IMR-90 (cell line): ENCODE measurements at regions not wholly inside any gene's neighbourhood (a gene's known extent, or its start where the extent isn't known, plus 50 kb on each side); places are given as distances from the start of the nearest gene placed in this dataset.

ENCODE experiments used
- ATAC-seq: fragments of 200-7000 bp; cut with Tn5 transposase; 2 replicates; pipeline ENCODE4 v1.9.1; 2020; ENCODE audit warnings: low read depth, mild to moderate bottlenecking, moderate library complexity
- BruUV-seq: library from RNA; stranded (reverse); fragments of 400-500 nt; replicated peaks from 2 replicates; lab custom pipeline; 2021; lab: Mats Ljungman, UMichigan
- CTCF ChIA-PET: fragments of 300-600 bp; formaldehyde crosslinking; extraction: SDS; loops from one replicate; lab custom pipeline; 2021; ENCODE audit warnings: antibody characterized with exemption; lab: Yijun Ruan, JAX
- POLR2A ChIA-PET: fragments of 300-600 bp; sonication (Branson Sonifier 250); formaldehyde crosslinking; loops from one replicate; lab custom pipeline; 2022; ENCODE audit warnings: antibody characterized with exemption; ENCODE audit not compliant: unreplicated experiment; lab: Charles Lee
- DNase-seq: peaks from one replicate; pipeline ENCODE4 v3.0.0; 2013
- H2AFZ ChIP-seq: replicated peaks from 2 replicates; pipeline ENCODE3; 2013; ENCODE audit warnings: low read length, mild to moderate bottlenecking; ENCODE audit not compliant: poor library complexity
- H2AK5ac ChIP-seq: 2 replicates; pipeline ENCODE4 v1.6.1; 2013; ENCODE audit warnings: low read depth, low read length, inconsistent platforms
- H2AK9ac ChIP-seq: replicated peaks from 2 replicates; pipeline ENCODE3; 2013; ENCODE audit warnings: mild to moderate bottlenecking, low read depth, low read length, moderate library complexity; ENCODE audit not compliant: poor library complexity
- H2BK120ac ChIP-seq: 2 replicates; pipeline ENCODE4 v1.6.1; 2013; ENCODE audit warnings: low read depth, low read length, inconsistent platforms
- H2BK15ac ChIP-seq: 3 replicates; pipeline ENCODE4 v1.6.1; 2013; ENCODE audit warnings: low read depth, low read length, inconsistent platforms
- H2BK20ac ChIP-seq: 2 replicates; pipeline ENCODE4 v1.6.1; 2013; ENCODE audit warnings: low read depth, mild to moderate bottlenecking, inconsistent platforms, low read length, moderate library complexity
- H2BK5ac ChIP-seq: 2 replicates; pipeline ENCODE4 v1.6.1; 2013; ENCODE audit warnings: mild to moderate bottlenecking, low read depth, low read length, inconsistent platforms; ENCODE audit not compliant: poor library complexity, severe bottlenecking
- H3K14ac ChIP-seq: replicated peaks from 2 replicates; pipeline ENCODE4 v1.6.1; 2013; ENCODE audit warnings: low read depth, low read length, inconsistent platforms
- H3K18ac ChIP-seq: 2 replicates; pipeline ENCODE4 v1.6.1; 2013; ENCODE audit warnings: low read depth, low read length, control low read depth
- H3K23ac ChIP-seq: 2 replicates; pipeline ENCODE4 v1.6.1; 2013; ENCODE audit warnings: low read depth, low read length, inconsistent platforms
- H3K27ac ChIP-seq: 2 replicates; pipeline ENCODE4 v1.5.1; 2013; ENCODE audit warnings: mild to moderate bottlenecking, control low read depth, low read length; ENCODE audit not compliant: insufficient read depth
- H3K27me3 ChIP-seq: 2 replicates; pipeline ENCODE4 v1.6.1; 2013; ENCODE audit warnings: low read length; ENCODE audit not compliant: control insufficient read depth, insufficient read depth
- H3K36me3 ChIP-seq: 2 replicates; pipeline ENCODE4 v1.6.1; 2013; ENCODE audit warnings: low read length, mixed read lengths; ENCODE audit not compliant: control insufficient read depth, insufficient read depth
- H3K4ac ChIP-seq: 2 replicates; pipeline ENCODE4 v1.6.1; 2013; ENCODE audit warnings: low read depth, low read length, inconsistent platforms
- H3K4me1 ChIP-seq: 2 replicates; pipeline ENCODE4 v1.6.1; 2013; ENCODE audit warnings: low read length, mixed read lengths; ENCODE audit not compliant: control insufficient read depth, insufficient read depth
- H3K4me2 ChIP-seq: 2 replicates; pipeline ENCODE4 v1.6.1; 2013; ENCODE audit warnings: low read depth, mild to moderate bottlenecking, control low read depth, low read length, moderate library complexity
- H3K4me3 ChIP-seq: 2 replicates; pipeline ENCODE4 v1.5.1; 2013; ENCODE audit warnings: low read depth, mild to moderate bottlenecking, control low read depth, low read length, moderate library complexity; ENCODE audit not compliant: insufficient read depth
- H3K56ac ChIP-seq: 2 replicates; pipeline ENCODE4 v1.6.1; 2013; ENCODE audit warnings: low read length, inconsistent platforms; ENCODE audit not compliant: insufficient read depth; ENCODE audit errors: extremely low read depth
- H3K79me1 ChIP-seq, 2 experiments: 2 replicates each; pipeline ENCODE4 v1.6.1; 2013; ENCODE audit warnings: low read length in 2 of 2, inconsistent platforms in 1 of 2, low read depth in 1 of 2
- H3K9ac ChIP-seq: 2 replicates; pipeline ENCODE4 v1.6.1; 2013; ENCODE audit warnings: low read depth, low read length, control low read depth
- H3K9me1 ChIP-seq: 2 replicates; pipeline ENCODE4 v1.6.1; 2013; ENCODE audit warnings: low read length, inconsistent platforms; ENCODE audit not compliant: insufficient read depth
- H3K9me3 ChIP-seq: 2 replicates; pipeline ENCODE4 v1.6.1; 2013; ENCODE audit warnings: low read length; ENCODE audit not compliant: control insufficient read depth, insufficient read depth
- H4K20me1 ChIP-seq: 2 replicates; pipeline ENCODE4 v1.6.1; 2013; ENCODE audit warnings: low read length, inconsistent platforms; ENCODE audit not compliant: insufficient read depth
- H4K5ac ChIP-seq: 2 replicates; pipeline ENCODE4 v1.6.1; 2013; ENCODE audit warnings: mild to moderate bottlenecking, low read depth, low read length, control low read depth
- H4K8ac ChIP-seq, 2 experiments: 2 replicates each; pipeline ENCODE4 v1.6.1; 2013; ENCODE audit warnings: low read depth in 2 of 2, low read length in 2 of 2, control low read depth in 1 of 2, inconsistent platforms in 1 of 2
- H4K91ac ChIP-seq: 2 replicates; pipeline ENCODE4 v1.6.1; 2013; ENCODE audit warnings: low read depth, low read length, inconsistent platforms; ENCODE audit not compliant: insufficient read depth
- ELK1 ChIP-seq: fragments of 150-350 bp; IDR thresholded peaks from 2 replicates; pipeline ENCODE4 v1.6.1; 2016; ENCODE audit warnings: low read depth, mild to moderate bottlenecking, low read length, moderate library complexity, borderline replicate concordance
- FOS ChIP-seq: fragments of 150-350 bp; IDR thresholded peaks from 2 replicates; pipeline ENCODE4 v1.6.1; 2016; ENCODE audit warnings: low read depth, low read length
- MAFK ChIP-seq: IDR thresholded peaks from 2 replicates; pipeline ENCODE4 v1.6.1; 2012; ENCODE audit warnings: low read depth, low read length, improper control_type of control experiment
- WGBS, 2 experiments: methylation state at CpG; one replicate each; pipeline versions ENCODE4 v1.1.5 to v1.1.7; 2013; ENCODE audit warnings: missing lambda C conversion rate in 2 of 2; ENCODE audit not compliant: insufficient read length in 1 of 2; ENCODE audit errors: extremely low coverage in 2 of 2; 5-methylcytosine and 5-hydroxymethylcytosine counted together
- dilution Hi-C: fragments of 300-500 bp; cut with HindIII; formaldehyde crosslinking; loops from one replicate; pipeline ENCODE4 v1.14.3; 2018; ENCODE audit warnings: low sequenced_read_pairs; ENCODE audit not compliant: unreplicated experiment
- in situ Hi-C: fragments of 300-500 bp; cut with MboI; formaldehyde crosslinking; loops from 3 replicates; pipeline ENCODE4 v1.14.3; 2019; ENCODE audit warnings: low sequenced_read_pairs, inconsistent platforms, mixed read lengths
- intact Hi-C: fragments of 100-400 bp; cut with micrococcal nuclease; formaldehyde crosslinking; loops from 2 replicates; pipeline ENCODE4 v1.10.0; 2022

GRCh38 chr13:76300688-76301087, 585.5 kb downstream of the KCTD12 start:
- Histone ChIP-seq H2BK15ac (no peak overlapping the region), H4K91ac (no peak overlapping the region), H2BK20ac (no peak overlapping the region), H3K79me1 (no peaks in the 10 kb centered on the region), H3K36me3 (no peaks in the 10 kb centered on the region), H2BK5ac (no peak overlapping the region), H3K4me2 (no peak overlapping the region), H4K8ac (no peak overlapping the region), H2AK5ac (no peak overlapping the region), H3K27me3 (0 out of 2 replicates have a peak, but pooled peaks cover 1% of the 10 kb centered on the region), H3K18ac (no peak overlapping the region), H3K4me1 (no peaks in the 10 kb centered on the region), H2AFZ (no peak overlapping the region), H3K14ac (no peak overlapping the region), H4K5ac (no peak overlapping the region), H3K56ac (no peak overlapping the region), H3K9me3 (no peaks in the 10 kb centered on the region), H2AK9ac (no peak overlapping the region), H3K9me1 (no peaks in the 10 kb centered on the region), H4K20me1 (no peaks in the 10 kb centered on the region), H3K4me3 (no peak overlapping the region), H3K4ac (no peak overlapping the region), H3K27ac (no peak overlapping the region), H2BK120ac (no peak overlapping the region), H3K9ac (no peak overlapping the region), H3K23ac (no peak overlapping the region)
- dilution Hi-C loops, result no loop called here
- in situ Hi-C loops, result no loop called here
- DNase-seq, result no peak
- POLR2A ChIA-PET, result no interaction called here
- CTCF ChIA-PET, result no interaction called here
- TF ChIP-seq ELK1, result no peak
- TF ChIP-seq FOS, result no peak
- TF ChIP-seq MAFK, result no peak
- BruUV-seq, result no TSS peak
- intact Hi-C loops, result loop anchor here (10.0 kb wide), 1 partner anchor 604 kb away; no protein-coding TSS in a partner anchor
- WGBS, 2 experiments, result no CpG with 5 or more reads among the region's 4 CpGs
- ATAC-seq, result no peak
